ENCODE measurements at regions not wholly inside any gene's neighbourhood (a gene's known extent, or its start where the extent isn't known, plus 50 kb on each side); places are given as distances from the start of the nearest gene placed in this dataset.

GRCh38 chr11:113562981-113563461 is 87.8 kb upstream of the DRD2 start:
- H3K9me3 Mint-ChIP-seq, result no peaks in the 10 kb centered on the region
- Histone ChIP-seq H3K27me3 (ENCODE audit: control insufficient read depth in 2 of 2, insufficient read depth in 2 of 2, low read length in 2 of 2) (no peaks in the 10 kb centered on the region), H3K4me3 (ENCODE audit: low read length) (no peak overlapping the region), H3K27ac (ENCODE audit: low read depth, low read length) (no peak overlapping the region), H3K4me1 (ENCODE audit: control insufficient read depth in 2 of 2, insufficient read depth in 2 of 2, low read length in 2 of 2) (no peaks in the 10 kb centered on the region), H3K36me3 (ENCODE audit: control insufficient read depth in 2 of 3, insufficient read depth in 3 of 3, low read length in 3 of 3) (no peaks in the 10 kb centered on the region), H3K9me3 (ENCODE audit: control insufficient read depth in 2 of 3, low read length in 3 of 3) (no peaks in the 10 kb centered on the region)
- DNase-seq (no peak), ATAC-seq (no peak)
- no peaks in the 10 kb centered on the region for H3K4me1 Mint-ChIP-seq
- no peak overlapping the region for H3K4me3 Mint-ChIP-seq
- no peaks in the 10 kb centered on the region for H3K36me3 Mint-ChIP-seq
- intact Hi-C loops (cut with micrococcal nuclease), result no loop called here
- H3K27ac Mint-ChIP-seq, result no peak overlapping the region
- CTCF ChIA-PET, result no interaction called here
- peaks cover 8 to 27% (median 18%) of the 10 kb centered on the region in 5 donors for H3K27me3 Mint-ChIP-seq
- POLR2A ChIA-PET, result no interaction called here

DNA sequence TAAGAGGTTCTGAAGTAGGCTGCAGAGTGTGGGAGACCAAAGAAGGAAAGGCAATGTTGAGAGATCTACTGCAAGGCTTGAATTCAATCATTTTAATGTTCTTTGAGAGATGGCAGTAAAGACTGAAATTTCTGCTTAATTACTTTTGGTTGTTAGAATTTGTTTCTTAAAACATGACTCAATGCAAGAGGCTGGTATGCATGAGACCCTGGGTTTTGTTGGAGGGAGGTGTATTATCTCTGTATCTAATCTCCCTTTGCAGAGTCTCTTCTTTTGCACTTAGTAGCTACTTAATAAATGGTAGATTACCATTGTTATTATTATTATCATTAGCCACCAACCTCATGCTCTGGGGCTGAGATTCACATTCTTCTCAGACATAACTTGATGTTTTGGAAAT is 87.4 kb upstream of the DRD2 start:
- no peaks in the 10 kb centered on the region for H3K27me3 ChIP-seq (ENCODE audit: control insufficient read depth in 2 of 2, insufficient read depth in 2 of 2, low read length in 2 of 2)
- H3K36me3 Mint-ChIP-seq, result no peaks in the 10 kb centered on the region
- peaks cover 7 to 24% (median 15%) of the 10 kb centered on the region in 5 donors for H3K27me3 Mint-ChIP-seq
- no peaks in the 10 kb centered on the region for H3K9me3 ChIP-seq (ENCODE audit: control insufficient read depth in 2 of 3, low read length in 3 of 3)
- H3K4me3 Mint-ChIP-seq, result no peak overlapping the region
- no peaks in the 10 kb centered on the region for H3K9me3 Mint-ChIP-seq
- ChIA-PET CTCF (no interaction called here), POLR2A (no interaction called here)
- no peak for ATAC-seq
- no peak overlapping the region for H3K4me3 ChIP-seq (ENCODE audit: low read length)
- DNase-seq, result no peak
- H3K4me1 ChIP-seq (ENCODE audit: control insufficient read depth in 2 of 2, insufficient read depth in 2 of 2, low read length in 2 of 2), result no peaks in the 10 kb centered on the region
- intact Hi-C loops (cut with micrococcal nuclease), result no loop called here
- no peak overlapping the region for H3K27ac ChIP-seq (ENCODE audit: low read depth, low read length)
- no peaks in the 10 kb centered on the region for H3K4me1 Mint-ChIP-seq
- no peak overlapping the region for H3K27ac Mint-ChIP-seq
- no peaks in the 10 kb centered on the region for H3K36me3 ChIP-seq (ENCODE audit: control insufficient read depth in 2 of 3, insufficient read depth in 3 of 3, low read length in 3 of 3)

- Mint-ChIP-seq H3K27me3 (peaks cover 4 to 10% (median 8%) of the 10 kb centered on the region in 5 donors), H3K4me3 (no peak overlapping the region), H3K4me1 (no peaks in the 10 kb centered on the region), H3K9me3 (no peaks in the 10 kb centered on the region), H3K36me3 (no peaks in the 10 kb centered on the region), H3K27ac (no peak overlapping the region)
- Histone ChIP-seq H3K27me3 (ENCODE audit: control insufficient read depth in 2 of 2, insufficient read depth in 2 of 2, low read length in 2 of 2) (no peaks in the 10 kb centered on the region), H3K4me1 (ENCODE audit: control insufficient read depth in 2 of 2, insufficient read depth in 2 of 2, low read length in 2 of 2) (no peaks in the 10 kb centered on the region), H3K9me3 (ENCODE audit: control insufficient read depth in 2 of 3, low read length in 3 of 3) (no peaks in the 10 kb centered on the region), H3K27ac (ENCODE audit: low read depth, low read length) (no peak overlapping the region), H3K36me3 (ENCODE audit: control insufficient read depth in 2 of 3, insufficient read depth in 3 of 3, low read length in 3 of 3) (no peaks in the 10 kb centered on the region), H3K4me3 (ENCODE audit: low read length) (no peak overlapping the region)
- ChIA-PET CTCF (no interaction called here), POLR2A (no interaction called here)
- intact Hi-C loops (cut with micrococcal nuclease), result loop anchor here in 1 of 2 donors (10.0 kb wide), 1 partner anchor 63 kb away; no protein-coding TSS in a partner anchor
- no peak for ATAC-seq
- no peak for DNase-seq
These were observed 82.7 kb upstream of the DRD2 start for GRCh38 chr11:113557926-113558325.

DNA sequence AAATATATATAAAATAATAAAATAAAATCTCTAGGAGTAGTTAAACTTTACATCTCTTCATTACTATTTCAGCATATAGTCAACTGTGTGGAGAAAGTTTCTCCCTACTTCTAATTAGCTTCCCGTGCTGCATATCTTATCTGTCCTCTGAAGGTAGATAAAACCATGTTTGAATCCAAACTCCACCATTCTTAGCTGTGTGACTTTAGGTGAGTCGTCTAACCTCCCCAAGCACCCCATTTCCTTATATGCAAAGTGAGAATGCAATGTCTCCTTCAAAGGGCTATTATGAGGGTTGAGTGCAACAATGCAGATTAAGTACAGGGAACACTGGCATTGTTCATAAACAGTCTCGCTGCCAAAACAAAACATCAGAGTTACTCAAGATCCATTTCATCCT is 80.8 kb upstream of the DRD2 start:
- H3K4me1 Mint-ChIP-seq, result no peaks in the 10 kb centered on the region
- H3K27ac ChIP-seq (ENCODE audit: low read depth, low read length), result no peak overlapping the region
- H3K4me3 Mint-ChIP-seq, result no peak overlapping the region
- H3K4me1 ChIP-seq (ENCODE audit: control insufficient read depth in 2 of 2, insufficient read depth in 2 of 2, low read length in 2 of 2), result no peaks in the 10 kb centered on the region
- intact Hi-C loops (cut with micrococcal nuclease), result loop anchor here in 1 of 2 donors (10.0 kb wide), 1 partner anchor 61 kb away; no protein-coding TSS in a partner anchor
- no peak for DNase-seq
- H3K27ac Mint-ChIP-seq, result no peak overlapping the region
- peaks cover 0 to 4% (median 0%) of the 10 kb centered on the region in 5 donors for H3K36me3 Mint-ChIP-seq
- no peak for ATAC-seq
- CTCF ChIA-PET, result no interaction called here
- H3K36me3 ChIP-seq (ENCODE audit: control insufficient read depth in 2 of 3, insufficient read depth in 3 of 3, low read length in 3 of 3), result no peaks in the 10 kb centered on the region
- H3K27me3 Mint-ChIP-seq, result peaks cover 10 to 18% (median 15%) of the 10 kb centered on the region in 5 donors
- no peak overlapping the region for H3K4me3 ChIP-seq (ENCODE audit: low read length)
- POLR2A ChIA-PET, result no interaction called here
- no peaks in the 10 kb centered on the region for H3K9me3 ChIP-seq (ENCODE audit: control insufficient read depth in 2 of 3, low read length in 3 of 3)
- no peaks in the 10 kb centered on the region for H3K27me3 ChIP-seq (ENCODE audit: control insufficient read depth in 2 of 2, insufficient read depth in 2 of 2, low read length in 2 of 2)
- no peaks in the 10 kb centered on the region for H3K9me3 Mint-ChIP-seq

DNA sequence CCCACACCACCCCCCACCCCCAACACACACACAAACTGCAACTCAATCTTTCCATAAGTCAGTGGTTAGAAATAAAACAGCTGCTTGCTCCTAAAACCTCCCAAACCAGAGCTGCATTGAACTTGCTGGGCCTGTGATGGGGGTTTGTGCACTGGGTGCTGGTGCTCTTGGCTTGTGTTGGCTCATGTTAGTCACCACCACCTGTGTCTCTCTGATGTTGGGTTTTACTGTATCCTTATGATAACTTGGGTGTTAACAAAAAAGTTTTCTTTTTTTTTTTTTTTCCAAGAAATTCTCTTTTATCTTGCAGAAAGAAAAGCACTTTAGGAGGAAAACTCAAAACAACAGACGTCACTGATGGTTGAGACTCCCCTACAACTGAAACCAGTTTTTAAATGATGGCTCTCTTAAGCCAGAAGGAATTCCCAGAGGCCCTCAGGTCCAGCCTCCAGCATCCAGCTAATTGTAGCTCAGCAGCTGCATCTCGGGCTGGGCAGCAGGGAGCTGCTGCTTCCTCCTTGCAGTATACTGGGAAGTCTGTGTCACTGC is 79.9 kb upstream of the DRD2 start:
- H3K9me3 Mint-ChIP-seq, result no peaks in the 10 kb centered on the region
- DNase-seq, result no peak
- no peaks in the 10 kb centered on the region for H3K4me1 Mint-ChIP-seq
- Histone ChIP-seq H3K36me3 (ENCODE audit: control insufficient read depth in 2 of 3, insufficient read depth in 3 of 3, low read length in 3 of 3) (no peaks in the 10 kb centered on the region), H3K4me1 (ENCODE audit: control insufficient read depth in 2 of 2, insufficient read depth in 2 of 2, low read length in 2 of 2) (no peaks in the 10 kb centered on the region), H3K27me3 (ENCODE audit: control insufficient read depth in 2 of 2, insufficient read depth in 2 of 2, low read length in 2 of 2) (no peaks in the 10 kb centered on the region), H3K27ac (ENCODE audit: low read depth, low read length) (no peak overlapping the region), H3K4me3 (ENCODE audit: low read length) (no peak overlapping the region), H3K9me3 (ENCODE audit: control insufficient read depth in 2 of 3, low read length in 3 of 3) (no peaks in the 10 kb centered on the region)
- peaks cover 0 to 4% (median 0%) of the 10 kb centered on the region in 5 donors for H3K36me3 Mint-ChIP-seq
- intact Hi-C loops (cut with micrococcal nuclease), result loop anchor here in 1 of 2 donors (10.0 kb wide), 1 partner anchor 60 kb away; no protein-coding TSS in a partner anchor
- no peak overlapping the region for H3K27ac Mint-ChIP-seq
- ChIA-PET POLR2A (no interaction called here), CTCF (no interaction called here)
- no peak for ATAC-seq
- H3K27me3 Mint-ChIP-seq, result peaks cover 15 to 23% (median 21%) of the 10 kb centered on the region in 5 donors
- H3K4me3 Mint-ChIP-seq, result no peak overlapping the region

GRCh38 chr11:113554526-113554925 is 79.3 kb upstream of the DRD2 start:
- peaks cover 17 to 29% (median 25%) of the 10 kb centered on the region in 5 donors for H3K27me3 Mint-ChIP-seq
- no peak overlapping the region for H3K4me3 Mint-ChIP-seq
- no peaks in the 10 kb centered on the region for H3K9me3 Mint-ChIP-seq
- peaks cover 0 to 4% (median 0%) of the 10 kb centered on the region in 5 donors for H3K36me3 Mint-ChIP-seq
- H3K4me1 Mint-ChIP-seq, result no peaks in the 10 kb centered on the region
- Histone ChIP-seq H3K27me3 (ENCODE audit: control insufficient read depth in 2 of 2, insufficient read depth in 2 of 2, low read length in 2 of 2) (no peaks in the 10 kb centered on the region), H3K36me3 (ENCODE audit: control insufficient read depth in 2 of 3, insufficient read depth in 3 of 3, low read length in 3 of 3) (no peaks in the 10 kb centered on the region), H3K27ac (ENCODE audit: low read depth, low read length) (no peak overlapping the region), H3K4me1 (ENCODE audit: control insufficient read depth in 2 of 2, insufficient read depth in 2 of 2, low read length in 2 of 2) (no peaks in the 10 kb centered on the region), H3K9me3 (ENCODE audit: control insufficient read depth in 2 of 3, low read length in 3 of 3) (no peaks in the 10 kb centered on the region), H3K4me3 (ENCODE audit: low read length) (no peak overlapping the region)
- H3K27ac Mint-ChIP-seq, result no peak overlapping the region
- ATAC-seq (no peak), DNase-seq (no peak)
- intact Hi-C loops (cut with micrococcal nuclease), result loop anchor here in 1 of 2 donors (10.0 kb wide), 1 partner anchor 60 kb away; no protein-coding TSS in a partner anchor
- ChIA-PET POLR2A (no interaction called here), CTCF (no interaction called here)

GRCh38 chr11:113553915-113554314 is 78.7 kb upstream of the DRD2 start:
- Mint-ChIP-seq H3K36me3 (peaks cover 0 to 4% (median 0%) of the 10 kb centered on the region in 5 donors), H3K4me3 (no peak overlapping the region), H3K9me3 (no peaks in the 10 kb centered on the region), H3K4me1 (no peaks in the 10 kb centered on the region), H3K27ac (no peak overlapping the region), H3K27me3 (peaks cover 21 to 35% (median 25%) of the 10 kb centered on the region in 5 donors)
- POLR2A ChIA-PET, result no interaction called here
- no peak overlapping the region for H3K4me3 ChIP-seq (ENCODE audit: low read length)
- intact Hi-C loops (cut with micrococcal nuclease), result loop anchor here in 1 of 2 donors (10.0 kb wide), 1 partner anchor 59 kb away; no protein-coding TSS in a partner anchor
- H3K4me1 ChIP-seq (ENCODE audit: control insufficient read depth in 2 of 2, insufficient read depth in 2 of 2, low read length in 2 of 2), result no peaks in the 10 kb centered on the region
- H3K36me3 ChIP-seq (ENCODE audit: control insufficient read depth in 2 of 3, insufficient read depth in 3 of 3, low read length in 3 of 3), result no peaks in the 10 kb centered on the region
- DNase-seq (no peak), ATAC-seq (no peak)
- no peaks in the 10 kb centered on the region for H3K27me3 ChIP-seq (ENCODE audit: control insufficient read depth in 2 of 2, insufficient read depth in 2 of 2, low read length in 2 of 2)
- H3K9me3 ChIP-seq (ENCODE audit: control insufficient read depth in 2 of 3, low read length in 3 of 3), result no peaks in the 10 kb centered on the region
- H3K27ac ChIP-seq (ENCODE audit: low read depth, low read length), result no peak overlapping the region
- CTCF ChIA-PET, result no interaction called here

All from naive thymus-derived CD4-positive, alpha-beta T cell (primary cell).